Adrenal gland (tissue), 9 donors: ENCODE measurements at regions not wholly inside any gene's neighbourhood (a gene's known extent, or its start where the extent isn't known, plus 50 kb on each side); places are given as distances from the start of the nearest gene placed in this dataset.
"Not testable (repeated sequence)": the region's sequence is repeated elsewhere in the genome, so short reads cannot be mapped to it uniquely, and the experiment has no call there.

Source experiments
- DNase-seq, 7 donors: peaks; one replicate each; pipeline ENCODE4 v3.0.0-alpha.2; 2019 to 2020
- H3K27ac ChIP-seq, 5 donors: fragments of 200-600 bp; sonication (generic) in 4 of 5; 1 replicate in 3 of 5; 2 replicates in 2 of 5; pipeline versions ENCODE4 v1.5.1 to v1.8.0; 2016 to 2020; ENCODE audit warnings: mild to moderate bottlenecking in 1 of 5
- H3K27me3 ChIP-seq: fragments of 200-600 bp; 2 replicates; pipeline ENCODE4 v1.8.0; 2021
- H3K36me3 ChIP-seq, 2 donors: fragments of 200-600 bp; replicated peaks in 1 of 2; 1 replicate in 1 of 2; 2 replicates in 1 of 2; pipeline versions ENCODE4 v1.5.1 to v1.8.0; 2018 to 2022
- H3K4me1 ChIP-seq, 2 donors: fragments of 200-600 bp; replicated peaks in 1 of 2; 1 replicate in 1 of 2; 2 replicates in 1 of 2; pipeline versions ENCODE4 v1.5.1 to v1.8.0; 2018 to 2021
- H3K4me3 ChIP-seq, 4 donors: fragments of 200-600 bp; sonication (generic) in 3 of 4; one replicate each; pipeline ENCODE4 v1.5.1; 2016 to 2018
- H3K9me3 ChIP-seq, 3 donors: fragments of 200-600 bp; sonication (generic) in 1 of 3; replicated peaks in 1 of 3; 1 replicate in 2 of 3; 2 replicates in 1 of 3; pipeline versions ENCODE4 v1.5.1 to v1.8.0; 2016 to 2021
- CTCF ChIP-seq, 6 experiments: fragments of 450-650 bp in 4 of 6; fragments of 200-600 bp in 2 of 6; sonication (generic) in 1 of 6; IDR thresholded peaks; 1 replicate in 5 of 6; 2 replicates in 1 of 6; pipeline versions ENCODE4 v1.5.1 to v1.8.0; 2016 to 2021; ENCODE audit warnings: antibody characterized with exemption in 6 of 6, mild to moderate bottlenecking in 2 of 6, moderate library complexity in 1 of 6
- POLR2A ChIP-seq, 2 donors: fragments of 450-650 bp; IDR thresholded peaks; one replicate each; pipeline ENCODE4 v1.6.1; 2017; ENCODE audit warnings: antibody characterized with exemption in 2 of 2, mild to moderate bottlenecking in 2 of 2, moderate library complexity in 1 of 2
- WGBS, 4 donors: extraction: QIAGEN DNeasy Blood & Tissue Kit in 2 of 4; methylation state at CpG; one replicate each; pipeline versions ENCODE4 v1.1.5 to v1.1.7; 2013 to 2017; 5-methylcytosine and 5-hydroxymethylcytosine counted together
- intact Hi-C, 2 donors: fragments of 100-400 bp; cut with DNase I; formaldehyde crosslinking; loops; one replicate each; pipeline versions ENCODE4 v1.14.1 to v1.15.0; 2022 to 2023
- donor health status: healthy with polysubstance abuse.
- donor health status: Bipolar disorder and iron deficiency.
- donor health status: DM: yes; HTN: yes; CAD: no.
- donor health status: DM: no; HTN: no; CAD: no.
- donor health status: DM: no; HTN: no; CAD: no.

- H3K4me3 ChIP-seq: no peak overlapping the region
- TF ChIP-seq POLR2A (IDR thresholded peaks at IDR 0.05): no peak
- TF ChIP-seq CTCF (IDR thresholded peaks at IDR 0.05): no peak
- H3K4me1 ChIP-seq: peaks cover 15 to 32% of the 10 kb centered on the region in 2 donors
- H3K9me3 ChIP-seq: no peaks in the 10 kb centered on the region
- H3K36me3 ChIP-seq: no peaks in the 10 kb centered on the region
- no peaks in the 10 kb centered on the region for H3K27me3 ChIP-seq
- peak overlapping the region in 4 of 5 donors; percentile 20 to 70 (median 30) for H3K27ac ChIP-seq
- intact Hi-C loops: no loop called here
- 21 to 45% (median 38%) methylated on average over 3 of the region's 3 CpGs for WGBS, 4 donors
- DNase-seq: no peak
These were observed 55.1 kb upstream of the MAP4K3 start for GRCh38 chr2:39492095-39492590.

- intact Hi-C loops: no loop called here
- Histone ChIP-seq H3K4me1 (peaks cover 15 to 29% of the 10 kb centered on the region in 2 donors), H3K27me3 (no peaks in the 10 kb centered on the region), H3K27ac (peak overlapping the region in 4 of 5 donors; percentile 20 to 70 (median 30)), H3K9me3 (no peaks in the 10 kb centered on the region), H3K36me3 (no peaks in the 10 kb centered on the region), H3K4me3 (no peak overlapping the region)
- TF ChIP-seq CTCF (IDR thresholded peaks at IDR 0.05): no peak
- TF ChIP-seq POLR2A (IDR thresholded peaks at IDR 0.05): no peak
- DNase-seq: no peak
These were observed 55.6 kb upstream of the MAP4K3 start for GRCh38 chr2:39492716-39493115.

GRCh38 chr2:39494784-39495251 lies 57.7 kb upstream of the MAP4K3 start:
- 72 to 81% (median 74%) methylated on average over 6 of the region's 6 CpGs for WGBS, 4 donors
- H3K9me3 ChIP-seq: no peaks in the 10 kb centered on the region
- H3K36me3 ChIP-seq: no peaks in the 10 kb centered on the region
- H3K27ac ChIP-seq: no peak overlapping the region
- peak in 1 of 7 donors; percentile 3 for DNase-seq
- peaks cover 6 to 16% of the 10 kb centered on the region in 2 donors for H3K4me1 ChIP-seq
- H3K4me3 ChIP-seq: no peak overlapping the region
- H3K27me3 ChIP-seq: no peaks in the 10 kb centered on the region
- TF ChIP-seq POLR2A (IDR thresholded peaks at IDR 0.05) (no peak), CTCF (IDR thresholded peaks at IDR 0.05) (no peak)
- intact Hi-C loops: no loop called here

- 77 to 86% (median 84%) methylated on average over 3 of the region's 3 CpGs for WGBS, 4 donors
- intact Hi-C loops: no loop called here
- Histone ChIP-seq H3K4me1 (peaks cover 9 to 22% of the 10 kb centered on the region in 2 donors), H3K27ac (peak overlapping the region in 2 of 5 donors; percentile 17 to 35), H3K9me3 (no peaks in the 10 kb centered on the region), H3K27me3 (no peaks in the 10 kb centered on the region), H3K36me3 (no peaks in the 10 kb centered on the region), H3K4me3 (no peak overlapping the region)
- no peak for TF ChIP-seq CTCF (IDR thresholded peaks at IDR 0.05)
- no peak for TF ChIP-seq POLR2A (IDR thresholded peaks at IDR 0.05)
- no peak for DNase-seq
These were observed 60.2 kb upstream of the MAP4K3 start for GRCh38 chr2:39497082-39497801.

GRCh38 chr2:39498176-39498575 lies 61.1 kb upstream of the MAP4K3 start:
- H3K9me3 ChIP-seq, H3K27ac ChIP-seq, H3K36me3 ChIP-seq, DNase-seq, H3K27me3 ChIP-seq, H3K4me3 ChIP-seq, intact Hi-C loops: not testable (repeated sequence)
- peaks cover 8 to 15% of the 10 kb centered on the region in 2 donors for H3K4me1 ChIP-seq
- WGBS, 4 donors: 91 to 97% (median 93%) methylated on average over 5 of the region's 5 CpGs
